ENCODE measurements at regions not wholly inside any gene's neighbourhood (a gene's known extent, or its start where the extent isn't known, plus 50 kb on each side); places are given as distances from the start of the nearest gene placed in this dataset.
"Not testable (repeated sequence)": the region's sequence is repeated elsewhere in the genome, so short reads cannot be mapped to it uniquely, and the experiment has no call there.

DNA sequence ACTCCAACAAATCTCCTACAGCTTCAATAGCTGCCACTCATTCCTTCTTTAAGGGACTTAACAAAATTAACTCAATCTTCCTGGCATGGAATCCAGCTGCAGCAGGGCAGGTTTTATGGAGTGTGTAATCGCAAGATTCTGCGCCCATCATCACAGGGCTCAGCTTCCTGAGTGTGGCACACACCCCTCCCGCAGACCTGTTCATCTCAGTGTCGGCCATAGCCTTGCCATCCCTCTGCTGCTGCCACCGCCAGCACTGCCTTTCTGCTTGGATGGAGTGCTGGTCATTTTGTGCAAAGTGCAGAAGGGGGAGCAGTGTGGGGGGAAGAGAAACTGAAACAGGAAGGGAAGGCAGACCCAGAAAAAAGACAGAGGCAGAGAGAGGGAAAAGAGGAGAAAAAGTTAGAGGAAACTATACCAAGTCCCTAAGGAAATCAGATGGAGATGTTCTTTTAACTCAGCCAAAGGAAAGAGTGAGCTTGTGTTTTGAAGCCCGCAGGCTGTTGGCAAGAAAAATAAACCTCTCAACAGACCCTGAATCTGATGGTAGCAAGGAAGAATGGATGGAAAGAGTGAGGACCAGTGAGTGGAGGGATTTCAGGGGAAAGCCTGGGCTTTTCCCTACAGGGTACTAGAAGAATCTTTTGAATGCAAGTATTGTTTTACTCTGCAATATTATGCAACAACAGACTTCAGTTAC lies 324.2 kb downstream of the SEC16B start:
- Histone ChIP-seq H3K4me3 (no peak overlapping the region), H3K4me1 (no peaks in the 10 kb centered on the region), H3K9me3 (no peaks in the 10 kb centered on the region), H3K36me3 (no peaks in the 10 kb centered on the region), H3K27ac (no peak overlapping the region), H3K27me3 (no peaks in the 10 kb centered on the region)
- TF ChIP-seq, protein P1, sequence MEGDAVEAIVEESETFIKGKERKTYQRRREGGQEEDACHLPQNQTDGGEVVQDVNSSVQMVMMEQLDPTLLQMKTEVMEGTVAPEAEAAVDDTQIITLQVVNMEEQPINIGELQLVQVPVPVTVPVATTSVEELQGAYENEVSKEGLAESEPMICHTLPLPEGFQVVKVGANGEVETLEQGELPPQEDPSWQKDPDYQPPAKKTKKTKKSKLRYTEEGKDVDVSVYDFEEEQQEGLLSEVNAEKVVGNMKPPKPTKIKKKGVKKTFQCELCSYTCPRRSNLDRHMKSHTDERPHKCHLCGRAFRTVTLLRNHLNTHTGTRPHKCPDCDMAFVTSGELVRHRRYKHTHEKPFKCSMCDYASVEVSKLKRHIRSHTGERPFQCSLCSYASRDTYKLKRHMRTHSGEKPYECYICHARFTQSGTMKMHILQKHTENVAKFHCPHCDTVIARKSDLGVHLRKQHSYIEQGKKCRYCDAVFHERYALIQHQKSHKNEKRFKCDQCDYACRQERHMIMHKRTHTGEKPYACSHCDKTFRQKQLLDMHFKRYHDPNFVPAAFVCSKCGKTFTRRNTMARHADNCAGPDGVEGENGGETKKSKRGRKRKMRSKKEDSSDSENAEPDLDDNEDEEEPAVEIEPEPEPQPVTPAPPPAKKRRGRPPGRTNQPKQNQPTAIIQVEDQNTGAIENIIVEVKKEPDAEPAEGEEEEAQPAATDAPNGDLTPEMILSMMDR (IDR thresholded peaks at IDR 0.05), result no peak
- TF ChIP-seq POLR2A (IDR thresholded peaks at IDR 0.05) (no peak), POLR2AphosphoS5 (IDR thresholded peaks at IDR 0.05) (no peak)
- DNase-seq (ENCODE audit: low spot score in 2 of 2), result no peak
- intact Hi-C loops (cut with DNase I; ENCODE audit: low total_unique reads), result loop anchor here (5.0 kb wide), 1 partner anchor 1108 kb away; no protein-coding TSS in a partner anchor

DNA sequence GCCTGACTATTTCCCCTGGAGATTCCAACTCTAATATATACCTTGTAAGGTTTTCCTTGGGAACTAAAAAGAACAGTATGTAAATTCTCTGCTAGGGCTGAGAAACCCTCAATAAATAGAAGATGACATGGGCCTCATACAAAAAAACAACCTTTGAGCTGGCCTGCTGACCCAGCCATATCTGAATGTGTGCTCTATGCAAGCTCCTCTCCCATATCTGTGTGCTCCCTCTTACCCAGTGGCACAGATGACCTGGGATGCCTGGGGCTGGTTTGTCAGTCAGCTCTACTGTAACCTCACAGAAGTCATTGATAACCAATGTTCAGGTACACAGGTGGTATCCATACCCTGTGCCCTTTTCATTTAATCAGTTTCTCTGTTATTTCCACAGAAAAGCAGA lies 329.2 kb downstream of the SEC16B start:
- no peaks in the 10 kb centered on the region for H3K4me1 ChIP-seq
- intact Hi-C loops (cut with DNase I; ENCODE audit: low total_unique reads), result loop anchor here (5.0 kb wide), 1 partner anchor 538 kb away; no protein-coding TSS in a partner anchor
- no peaks in the 10 kb centered on the region for H3K9me3 ChIP-seq
- H3K36me3 ChIP-seq, result no peaks in the 10 kb centered on the region
- H3K27me3 ChIP-seq, result no peaks in the 10 kb centered on the region
- DNase-seq (ENCODE audit: low spot score in 2 of 2), result no peak
- TF ChIP-seq POLR2A (IDR thresholded peaks at IDR 0.05) (no peak), POLR2AphosphoS5 (IDR thresholded peaks at IDR 0.05) (no peak)
- TF ChIP-seq, protein P1 (IDR thresholded peaks at IDR 0.05), result no peak
- H3K27ac ChIP-seq, result no peak overlapping the region
- H3K4me3 ChIP-seq, result no peak overlapping the region

DNA sequence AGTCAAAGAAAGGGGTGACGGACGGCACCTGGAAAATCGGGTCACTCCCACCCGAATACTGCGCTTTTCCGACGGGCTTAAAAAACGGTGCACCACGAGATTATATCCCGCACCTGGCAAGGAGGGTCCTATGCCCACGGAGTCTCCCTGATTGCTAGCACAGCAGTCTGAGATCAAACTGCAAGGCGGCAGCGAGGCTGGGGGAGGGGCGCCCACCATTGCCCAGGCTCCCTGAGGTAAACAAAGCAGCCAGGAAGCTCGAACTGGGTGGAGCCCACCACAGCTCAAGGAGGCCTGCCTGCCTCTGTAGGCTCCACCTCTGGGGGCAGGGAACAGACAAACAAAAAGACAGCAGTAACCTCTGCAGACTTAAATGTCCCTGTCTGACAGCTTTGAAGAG lies 335.7 kb downstream of the SEC16B start:
- H3K27ac ChIP-seq, result not testable (repeated sequence)

DNA sequence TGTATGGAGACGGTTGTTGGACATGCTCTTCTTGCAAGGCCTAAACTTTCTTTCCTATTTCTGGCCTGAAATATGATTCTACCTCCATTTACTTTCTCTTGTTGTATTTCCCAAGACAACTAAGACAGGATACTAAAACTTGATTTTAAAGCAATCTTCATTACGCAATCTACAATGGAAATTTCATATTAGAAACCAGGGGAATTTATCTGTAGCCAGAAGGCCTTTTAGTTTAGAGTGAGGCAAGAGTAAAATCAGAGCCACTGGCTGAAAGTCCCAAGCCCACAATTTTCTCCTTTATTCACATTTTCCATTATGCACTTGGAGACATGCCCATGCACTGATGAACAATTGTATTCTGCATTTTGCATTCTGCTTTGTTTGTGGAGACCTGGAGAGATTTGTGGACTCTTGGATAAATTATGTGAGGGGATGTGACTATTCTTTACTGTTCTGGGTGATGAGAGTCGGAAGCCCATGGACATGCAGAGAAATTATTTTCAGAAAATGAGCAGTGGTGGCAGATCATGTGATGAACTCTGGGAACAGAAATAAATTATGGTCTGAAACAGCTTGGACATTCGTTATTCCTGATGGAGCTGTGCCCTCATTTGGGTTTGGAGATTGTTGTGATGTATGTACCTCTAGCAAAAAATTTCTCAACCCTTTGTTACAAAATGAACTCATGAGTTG lies 336.8 kb downstream of the SEC16B start:
- Histone ChIP-seq H3K27ac (no peak overlapping the region), H3K4me3 (no peak overlapping the region), H3K27me3 (no peaks in the 10 kb centered on the region), H3K4me1 (no peaks in the 10 kb centered on the region), H3K36me3 (no peaks in the 10 kb centered on the region), H3K9me3 (no peaks in the 10 kb centered on the region)
- no peak for DNase-seq (ENCODE audit: low spot score in 2 of 2)
- TF ChIP-seq POLR2A (IDR thresholded peaks at IDR 0.05) (no peak), POLR2AphosphoS5 (IDR thresholded peaks at IDR 0.05) (no peak)
- TF ChIP-seq, protein P1 (IDR thresholded peaks at IDR 0.05), result no peak
- intact Hi-C loops (cut with DNase I; ENCODE audit: low total_unique reads), result no loop called here

More for the DNA sequence above, 335.7 kb downstream of the SEC16B start:
- H3K4me3 ChIP-seq; H3K36me3 ChIP-seq; intact Hi-C loops (cut with DNase I; ENCODE audit: low total_unique reads); DNase-seq (ENCODE audit: low spot score in 2 of 2); H3K4me1 ChIP-seq; H3K27me3 ChIP-seq; H3K9me3 ChIP-seq: not testable (repeated sequence)

DNA sequence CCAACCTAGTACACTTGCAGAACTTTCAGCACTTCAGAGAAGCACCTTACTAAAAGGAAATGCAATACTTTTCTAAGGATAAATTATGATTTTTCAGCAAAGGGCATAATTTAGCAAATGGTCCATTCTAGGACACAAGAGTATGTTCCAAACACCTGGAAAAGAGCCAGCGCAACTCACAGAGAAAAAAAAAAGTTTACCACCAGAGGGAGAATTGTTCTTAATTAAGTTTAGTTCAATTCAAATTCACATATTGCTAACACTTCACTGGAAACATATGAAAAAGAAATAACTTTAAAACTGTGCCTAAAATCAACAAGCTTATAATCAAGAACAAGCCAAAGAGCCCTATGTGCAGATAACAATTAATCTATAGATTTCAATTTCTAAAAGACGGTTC lies 338.1 kb downstream of the SEC16B start:
- no peak for DNase-seq (ENCODE audit: low spot score in 2 of 2)
- H3K36me3 ChIP-seq, result no peaks in the 10 kb centered on the region
- H3K27me3 ChIP-seq, result no peaks in the 10 kb centered on the region
- no peaks in the 10 kb centered on the region for H3K4me1 ChIP-seq
- intact Hi-C loops (cut with DNase I; ENCODE audit: low total_unique reads), result no loop called here
- TF ChIP-seq POLR2AphosphoS5 (IDR thresholded peaks at IDR 0.05) (no peak), POLR2A (IDR thresholded peaks at IDR 0.05) (no peak)
- TF ChIP-seq, protein P1 (IDR thresholded peaks at IDR 0.05), result no peak
- H3K4me3 ChIP-seq, result no peak overlapping the region
- no peaks in the 10 kb centered on the region for H3K9me3 ChIP-seq
- H3K27ac ChIP-seq, result no peak overlapping the region

All from breast epithelium (tissue), 4 donors.